Cardiac fibroblast (primary cell): ENCODE measurements at regions not wholly inside any gene's neighbourhood (a gene's known extent, or its start where the extent isn't known, plus 50 kb on each side); places are given as distances from the start of the nearest gene placed in this dataset.

Source experiments
- DNase-seq, 2 donors: peaks; one replicate each; pipeline versions ENCODE4 v3.0.0 to v3.0.0-alpha.2; 2010; ENCODE audit warnings: low read depth in 2 of 2
- H3K4me3 ChIP-seq, 2 donors: replicated peaks in 1 of 2; 1 replicate in 1 of 2; 2 replicates in 1 of 2; pipeline ENCODE4 v1.5.1; 2011; ENCODE audit warnings: low read depth in 2 of 2, low read length in 2 of 2, mild to moderate bottlenecking in 2 of 2, moderate library complexity in 1 of 2
- TF ChIP-seq, protein P1 (sequence below): IDR thresholded peaks from one replicate; pipeline ENCODE4 v1.5.1; 2011; ENCODE audit warnings: low read depth, mild to moderate bottlenecking, low read length, inconsistent platforms

DNA sequence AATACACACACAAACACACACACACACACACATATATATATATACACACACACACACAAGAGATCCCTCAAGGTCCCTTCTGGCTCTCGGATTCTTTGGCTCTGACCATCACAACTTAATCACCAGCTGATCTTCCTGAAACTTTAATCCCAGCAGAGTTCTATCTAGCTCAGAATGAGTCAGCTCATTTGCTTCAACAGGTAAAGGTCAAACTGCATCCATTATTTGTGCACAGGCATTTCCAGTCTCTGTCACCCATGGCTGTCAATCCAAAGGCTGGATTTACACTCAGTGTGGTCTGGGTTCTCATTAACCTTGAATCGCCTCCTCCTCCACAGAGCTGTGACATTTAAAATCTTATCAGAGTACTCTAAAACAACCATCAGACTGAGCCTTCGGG is 113.3 kb upstream of the TMPO start:
- TF ChIP-seq, protein P1, sequence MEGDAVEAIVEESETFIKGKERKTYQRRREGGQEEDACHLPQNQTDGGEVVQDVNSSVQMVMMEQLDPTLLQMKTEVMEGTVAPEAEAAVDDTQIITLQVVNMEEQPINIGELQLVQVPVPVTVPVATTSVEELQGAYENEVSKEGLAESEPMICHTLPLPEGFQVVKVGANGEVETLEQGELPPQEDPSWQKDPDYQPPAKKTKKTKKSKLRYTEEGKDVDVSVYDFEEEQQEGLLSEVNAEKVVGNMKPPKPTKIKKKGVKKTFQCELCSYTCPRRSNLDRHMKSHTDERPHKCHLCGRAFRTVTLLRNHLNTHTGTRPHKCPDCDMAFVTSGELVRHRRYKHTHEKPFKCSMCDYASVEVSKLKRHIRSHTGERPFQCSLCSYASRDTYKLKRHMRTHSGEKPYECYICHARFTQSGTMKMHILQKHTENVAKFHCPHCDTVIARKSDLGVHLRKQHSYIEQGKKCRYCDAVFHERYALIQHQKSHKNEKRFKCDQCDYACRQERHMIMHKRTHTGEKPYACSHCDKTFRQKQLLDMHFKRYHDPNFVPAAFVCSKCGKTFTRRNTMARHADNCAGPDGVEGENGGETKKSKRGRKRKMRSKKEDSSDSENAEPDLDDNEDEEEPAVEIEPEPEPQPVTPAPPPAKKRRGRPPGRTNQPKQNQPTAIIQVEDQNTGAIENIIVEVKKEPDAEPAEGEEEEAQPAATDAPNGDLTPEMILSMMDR: no peak
- peak in 1 of 2 donors; percentile 29 for DNase-seq
- H3K4me3 ChIP-seq: no peak overlapping the region

DNA sequence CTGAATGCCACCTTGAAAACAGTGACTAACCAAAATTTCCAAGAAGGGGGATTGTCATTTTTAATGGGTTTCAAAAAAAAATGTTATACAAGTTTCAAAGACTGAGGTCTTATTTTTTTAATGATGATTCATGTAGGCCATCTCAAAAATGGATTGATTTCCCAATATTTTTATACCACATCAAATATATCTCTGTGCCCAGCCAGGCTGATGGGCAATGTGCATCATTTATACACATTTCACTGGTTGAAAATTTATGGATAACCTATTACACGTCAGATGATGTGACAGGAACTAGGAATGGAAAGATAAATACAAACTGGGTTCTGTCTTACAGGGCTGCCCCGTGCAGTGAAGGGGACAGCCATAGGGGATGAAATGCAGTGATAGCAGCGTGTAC is 112.7 kb upstream of the TMPO start:
- DNase-seq: no peak
- H3K4me3 ChIP-seq: no peak overlapping the region
- TF ChIP-seq, protein P1: no peak

DNA sequence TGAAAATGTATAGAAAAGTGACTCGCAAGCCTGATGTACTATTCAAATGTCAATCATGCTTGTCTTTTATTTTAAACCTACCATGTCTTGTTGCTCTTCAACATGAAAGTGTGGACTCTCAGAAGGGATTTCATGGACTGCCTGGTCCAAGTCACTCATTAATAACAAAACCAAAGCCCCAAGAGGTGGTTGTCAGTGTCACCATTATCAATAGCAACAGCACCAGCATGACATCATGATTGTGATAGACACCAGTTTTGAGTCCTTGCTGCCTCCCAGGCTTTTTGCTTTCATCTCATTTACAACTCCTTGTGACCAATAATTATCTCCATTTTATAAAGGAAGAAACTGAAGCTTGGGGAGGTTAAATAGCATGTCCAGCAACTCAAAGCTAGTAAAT is 112.0 kb upstream of the TMPO start:
- no peak for DNase-seq
- H3K4me3 ChIP-seq: no peak overlapping the region
- TF ChIP-seq, protein P1: no peak

DNA sequence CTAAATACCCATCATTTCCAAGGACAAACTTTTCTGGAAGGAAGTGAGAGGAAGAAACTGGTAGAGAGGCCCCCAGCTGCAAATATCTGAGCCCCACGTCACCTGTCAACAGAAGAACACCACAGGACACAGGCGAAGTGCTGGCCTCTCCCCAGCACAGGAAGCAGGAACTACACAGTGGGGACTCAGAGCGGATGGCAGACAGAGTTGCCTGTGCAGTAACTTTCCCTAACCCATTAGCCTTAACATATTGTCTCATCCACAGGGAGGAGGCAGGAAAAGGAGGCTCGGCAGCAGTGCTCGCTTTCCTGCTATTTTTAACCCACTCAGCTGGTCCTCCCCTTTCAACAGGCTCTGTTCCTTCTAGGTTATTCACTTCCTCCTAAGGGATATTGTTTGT is 111.5 kb upstream of the TMPO start:
- no peak for DNase-seq
- H3K4me3 ChIP-seq: no peak overlapping the region
- TF ChIP-seq, protein P1: no peak

DNA sequence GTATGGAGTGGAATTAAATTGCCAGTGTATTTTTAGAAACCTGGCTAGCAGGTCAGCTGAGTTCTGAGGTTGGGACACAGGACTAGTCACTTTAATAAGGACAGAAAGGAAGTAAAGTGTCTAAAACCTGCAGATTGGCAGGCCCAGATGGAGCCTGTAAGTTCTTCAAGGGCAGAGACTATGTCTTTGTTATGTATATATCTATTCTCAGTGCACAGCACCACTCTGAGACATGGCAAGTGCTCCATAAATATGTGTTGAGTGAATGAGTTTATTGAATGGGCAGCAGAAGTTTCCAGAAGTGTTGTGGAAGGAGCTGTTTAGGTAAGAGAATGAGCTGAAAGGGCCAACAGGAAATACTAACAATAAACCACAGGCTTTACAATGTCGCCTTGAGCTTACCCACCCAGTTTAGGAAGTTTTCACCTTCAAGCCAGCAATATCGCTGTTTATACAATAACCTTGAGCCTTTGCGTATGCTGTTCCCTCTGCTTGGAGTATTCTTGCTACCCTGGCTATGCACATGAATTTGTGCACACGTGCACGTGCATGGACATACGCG is 109.5 kb upstream of the TMPO start:
- H3K4me3 ChIP-seq: no peak overlapping the region
- no peak for DNase-seq
- TF ChIP-seq, protein P1: no peak

DNA sequence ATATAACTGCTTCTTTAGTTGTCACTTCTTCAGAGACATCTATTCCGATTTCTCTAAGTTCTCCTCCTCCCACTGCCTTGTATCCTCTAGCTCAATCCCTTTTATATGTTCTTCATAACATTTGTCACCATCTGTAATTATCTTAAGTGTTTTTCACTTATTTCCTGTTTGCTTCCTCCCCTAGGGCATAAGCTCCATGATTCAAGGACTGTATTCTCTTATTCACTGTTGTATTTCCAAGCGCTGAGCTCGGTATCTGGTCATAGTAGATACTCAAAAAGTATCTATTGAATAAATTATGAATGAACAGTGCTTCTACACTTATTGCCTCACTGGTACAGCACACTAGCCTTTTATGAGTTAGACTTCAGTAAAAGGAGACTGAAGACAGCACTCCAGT is 109.0 kb upstream of the TMPO start:
- TF ChIP-seq, protein P1: no peak
- H3K4me3 ChIP-seq: no peak overlapping the region
- no peak for DNase-seq

DNA sequence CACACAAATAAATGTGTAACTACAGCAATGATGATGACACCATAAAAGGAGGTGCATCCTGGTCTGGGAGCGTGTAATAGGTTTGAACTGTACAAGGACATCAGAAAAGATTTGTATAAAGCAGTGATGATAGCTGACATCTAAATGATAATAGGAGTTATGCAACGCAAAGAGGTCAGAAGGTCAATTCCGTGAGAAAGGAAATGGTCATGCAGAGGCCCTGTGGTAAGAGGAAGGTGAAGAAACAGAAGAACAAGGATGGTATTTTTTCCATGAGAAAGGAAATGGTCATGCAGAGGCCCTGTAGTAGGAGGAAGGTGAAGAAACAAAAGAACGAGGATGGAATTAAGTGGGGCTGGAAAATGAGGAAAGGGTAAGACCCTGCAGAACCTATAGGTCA is 106.7 kb upstream of the TMPO start:
- TF ChIP-seq, protein P1: no peak
- DNase-seq: no peak
- no peak overlapping the region for H3K4me3 ChIP-seq
